ENCODE measurements at regions not wholly inside any gene's neighbourhood (a gene's known extent, or its start where the extent isn't known, plus 50 kb on each side); places are given as distances from the start of the nearest gene placed in this dataset.
A peak's percentile ranks its signal among the peaks of the same experiment; 100 is the strongest.

DNA sequence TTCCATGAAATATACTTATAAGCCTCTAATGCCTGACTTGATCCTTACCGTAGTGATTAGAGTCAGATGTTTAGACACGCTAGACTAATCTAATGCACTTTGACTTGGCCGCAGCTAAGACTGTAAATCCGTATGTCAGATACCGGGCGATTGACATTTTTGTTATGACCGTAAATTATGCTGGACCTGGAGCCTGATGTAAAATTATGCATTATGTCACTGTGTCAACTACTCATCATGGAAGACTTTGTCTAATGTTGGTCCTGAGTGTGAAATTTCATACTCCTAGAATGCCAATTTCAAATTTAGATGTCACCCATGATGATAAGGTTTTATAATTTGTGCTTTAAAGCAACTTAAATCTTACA is 123.6 kb upstream of the LIMCH1 start:
- Mint-ChIP-seq H3K27me3 (ENCODE audit: low read depth in 3 of 3) (peaks cover 33 to 49% (median 35%) of the 10 kb centered on the region in 3 donors), H3K27ac (no peak overlapping the region), H3K36me3 (no peaks in the 10 kb centered on the region), H3K4me3 (peak overlapping the region in 1 of 2 donors; percentile 20), H3K4me1 (peaks cover 9% of the 10 kb centered on the region), H3K9me3 (no peaks in the 10 kb centered on the region)
- no peaks in the 10 kb centered on the region for H3K9me3 ChIP-seq (replicated peaks in 1 of 2; ENCODE audit: control insufficient read depth in 1 of 2, insufficient read depth in 1 of 2, low read length in 2 of 2)
- peaks cover 8 to 10% of the 10 kb centered on the region in 2 donors for H3K4me1 ChIP-seq (ENCODE audit: control insufficient read depth in 1 of 2, insufficient read depth in 2 of 2, low read length in 2 of 2)
- H3K36me3 ChIP-seq (replicated peaks in 1 of 2; ENCODE audit: control insufficient read depth in 1 of 2, insufficient read depth in 2 of 2, low read length in 2 of 2): no peaks in the 10 kb centered on the region
- intact Hi-C loops (cut with micrococcal nuclease): no loop called here
- no peak overlapping the region for H3K4me2 ChIP-seq (replicated peaks; ENCODE audit: extremely low read depth, low read length, poor library complexity, severe bottlenecking)
- no peak overlapping the region for H3K4me3 ChIP-seq (replicated peaks in 1 of 3; ENCODE audit: low read depth in 2 of 3, low read length in 3 of 3)
- TF ChIP-seq, protein P1, sequence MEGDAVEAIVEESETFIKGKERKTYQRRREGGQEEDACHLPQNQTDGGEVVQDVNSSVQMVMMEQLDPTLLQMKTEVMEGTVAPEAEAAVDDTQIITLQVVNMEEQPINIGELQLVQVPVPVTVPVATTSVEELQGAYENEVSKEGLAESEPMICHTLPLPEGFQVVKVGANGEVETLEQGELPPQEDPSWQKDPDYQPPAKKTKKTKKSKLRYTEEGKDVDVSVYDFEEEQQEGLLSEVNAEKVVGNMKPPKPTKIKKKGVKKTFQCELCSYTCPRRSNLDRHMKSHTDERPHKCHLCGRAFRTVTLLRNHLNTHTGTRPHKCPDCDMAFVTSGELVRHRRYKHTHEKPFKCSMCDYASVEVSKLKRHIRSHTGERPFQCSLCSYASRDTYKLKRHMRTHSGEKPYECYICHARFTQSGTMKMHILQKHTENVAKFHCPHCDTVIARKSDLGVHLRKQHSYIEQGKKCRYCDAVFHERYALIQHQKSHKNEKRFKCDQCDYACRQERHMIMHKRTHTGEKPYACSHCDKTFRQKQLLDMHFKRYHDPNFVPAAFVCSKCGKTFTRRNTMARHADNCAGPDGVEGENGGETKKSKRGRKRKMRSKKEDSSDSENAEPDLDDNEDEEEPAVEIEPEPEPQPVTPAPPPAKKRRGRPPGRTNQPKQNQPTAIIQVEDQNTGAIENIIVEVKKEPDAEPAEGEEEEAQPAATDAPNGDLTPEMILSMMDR (IDR thresholded peaks at IDR 0.05): no peak
- H3K79me2 ChIP-seq (ENCODE audit: insufficient read depth, low read length): no peaks in the 10 kb centered on the region
- H3K27me3 ChIP-seq (ENCODE audit: control insufficient read depth in 2 of 2, insufficient read depth in 2 of 2, low read length in 2 of 2): peaks cover 28% of the 10 kb centered on the region in 2 donors
- WGBS (ENCODE audit: insufficient coverage): 77% methylated on average over 3 of the region's 7 CpGs
- no peak overlapping the region for H3K9ac ChIP-seq (ENCODE audit: insufficient read depth, low read length, poor library complexity, severe bottlenecking)
- H2AFZ ChIP-seq (ENCODE audit: insufficient read depth, low read depth, low read length, poor library complexity, severe bottlenecking): no peak overlapping the region
- H3K27ac ChIP-seq (ENCODE audit: low read depth in 1 of 2, low read length in 2 of 2): no peak overlapping the region
- no peak for DNase-seq
- no peaks in the 10 kb centered on the region for H4K20me1 ChIP-seq (ENCODE audit: insufficient read depth, low read length)

DNA sequence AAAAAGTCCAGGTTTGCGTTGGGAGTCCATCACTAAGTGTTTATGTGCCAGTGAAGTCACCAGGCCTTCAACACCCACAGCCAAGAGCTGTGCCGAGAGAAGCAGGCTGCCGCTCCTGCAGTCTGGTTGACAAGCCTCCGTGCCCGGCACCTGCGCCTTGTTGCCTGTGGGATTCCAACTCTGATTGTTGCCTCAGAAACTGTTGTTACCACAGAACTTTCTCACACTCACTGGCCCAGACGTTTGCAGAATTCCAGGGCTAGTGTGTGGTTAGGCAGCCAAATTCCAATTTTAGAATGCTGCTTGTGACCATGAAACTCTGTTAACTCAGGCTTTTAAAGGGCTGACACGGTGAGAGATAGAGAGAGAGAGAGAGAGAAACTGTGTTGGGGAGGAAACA is 119.5 kb upstream of the LIMCH1 start:
- Histone ChIP-seq H3K9me3 (replicated peaks in 1 of 2; ENCODE audit: control insufficient read depth in 1 of 2, insufficient read depth in 1 of 2, low read length in 2 of 2) (no peaks in the 10 kb centered on the region), H3K4me3 (replicated peaks in 1 of 3; ENCODE audit: low read depth in 2 of 3, low read length in 3 of 3) (no peak overlapping the region), H4K20me1 (ENCODE audit: insufficient read depth, low read length) (no peaks in the 10 kb centered on the region), H3K79me2 (ENCODE audit: insufficient read depth, low read length) (no peaks in the 10 kb centered on the region), H2AFZ (ENCODE audit: insufficient read depth, low read depth, low read length, poor library complexity, severe bottlenecking) (no peak overlapping the region), H3K27me3 (ENCODE audit: control insufficient read depth in 2 of 2, insufficient read depth in 2 of 2, low read length in 2 of 2) (peaks cover 14 to 17% of the 10 kb centered on the region in 2 donors), H3K27ac (ENCODE audit: low read depth in 1 of 2, low read length in 2 of 2) (no peak overlapping the region), H3K9ac (ENCODE audit: insufficient read depth, low read length, poor library complexity, severe bottlenecking) (no peak overlapping the region), H3K4me2 (replicated peaks; ENCODE audit: extremely low read depth, low read length, poor library complexity, severe bottlenecking) (no peak overlapping the region), H3K36me3 (replicated peaks in 1 of 2; ENCODE audit: control insufficient read depth in 1 of 2, insufficient read depth in 2 of 2, low read length in 2 of 2) (no peaks in the 10 kb centered on the region), H3K4me1 (ENCODE audit: control insufficient read depth in 1 of 2, insufficient read depth in 2 of 2, low read length in 2 of 2) (peaks cover 6 to 7% of the 10 kb centered on the region in 2 donors)
- Mint-ChIP-seq H3K27ac (no peak overlapping the region), H3K36me3 (no peaks in the 10 kb centered on the region), H3K4me3 (peak overlapping the region in 1 of 2 donors; percentile 9), H3K9me3 (peaks cover 0 to 4% (median 0%) of the 10 kb centered on the region in 7 donors), H3K4me1 (peaks cover 9% of the 10 kb centered on the region), H3K27me3 (ENCODE audit: low read depth in 3 of 3) (peaks cover 29 to 32% (median 30%) of the 10 kb centered on the region in 3 donors)
- intact Hi-C loops (cut with micrococcal nuclease): no loop called here
- TF ChIP-seq, protein P1 (IDR thresholded peaks at IDR 0.05): no peak
- WGBS (ENCODE audit: insufficient coverage): 98% methylated on average over 5 of the region's 8 CpGs
- no peak for DNase-seq
